Smooth muscle cell (in vitro differentiated cells): ENCODE measurements at regions not wholly inside any gene's neighbourhood (a gene's known extent, or its start where the extent isn't known, plus 50 kb on each side); places are given as distances from the start of the nearest gene placed in this dataset.

Experiments
- DNase-seq: peaks from one replicate; lab custom pipeline; 2025; ENCODE audit not compliant: unreplicated experiment; lab: John Stamatoyannopoulos, UW
- H2AFZ ChIP-seq: fragments of 200-600 bp; sonication (generic); 2 replicates; pipeline ENCODE4 v1.6.0; 2016; ENCODE audit warnings: antibody characterized with exemption, low read depth, mild to moderate bottlenecking
- H3F3A ChIP-seq: fragments of 200-600 bp; sonication (generic); 2 replicates; pipeline ENCODE4 v1.6.0; 2017; ENCODE audit warnings: antibody characterized with exemption, low read depth
- H3K27ac ChIP-seq: fragments of 200-600 bp; sonication (generic); 2 replicates; pipeline ENCODE4 v1.5.1; 2016; ENCODE audit warnings: low read depth, mild to moderate bottlenecking
- H3K27me3 ChIP-seq: fragments of 200-600 bp; sonication (generic); 2 replicates; pipeline ENCODE4 v1.6.1; 2016; ENCODE audit warnings: low read depth, mild to moderate bottlenecking
- H3K36me3 ChIP-seq: fragments of 200-600 bp; sonication (generic); 2 replicates; pipeline ENCODE4 v1.5.1; 2016; ENCODE audit warnings: low read depth
- H3K4me1 ChIP-seq: fragments of 200-600 bp; sonication (generic); 2 replicates; pipeline ENCODE4 v1.5.1; 2016; ENCODE audit warnings: low read depth
- H3K4me2 ChIP-seq: fragments of 200-600 bp; sonication (generic); 2 replicates; pipeline ENCODE4 v1.6.0; 2016; ENCODE audit warnings: mild to moderate bottlenecking
- H3K4me3 ChIP-seq: fragments of 200-600 bp; sonication (generic); 2 replicates; pipeline ENCODE4 v1.5.1; 2016; ENCODE audit warnings: mild to moderate bottlenecking
- H3K79me2 ChIP-seq: fragments of 200-600 bp; sonication (generic); 2 replicates; pipeline ENCODE4 v1.6.0; 2016; ENCODE audit warnings: low read depth, mild to moderate bottlenecking
- H3K9ac ChIP-seq: fragments of 200-600 bp; sonication (generic); 2 replicates; pipeline ENCODE4 v1.6.0; 2016; ENCODE audit warnings: low read depth
- H3K9me3 ChIP-seq: fragments of 200-600 bp; sonication (generic); replicated peaks from 2 replicates; pipeline ENCODE4 v1.5.1; 2016; ENCODE audit warnings: low read depth
- H4K20me1 ChIP-seq: fragments of 200-600 bp; sonication (generic); 2 replicates; pipeline ENCODE4 v1.6.0; 2016; ENCODE audit warnings: low read depth
- CTCF ChIP-seq: fragments of 200-600 bp; sonication (generic); IDR thresholded peaks from 2 replicates; pipeline ENCODE4 v1.5.1; 2017; ENCODE audit warnings: borderline replicate concordance, mild to moderate bottlenecking, antibody characterized with exemption; ENCODE audit not compliant: insufficient read depth, poor library complexity, severe bottlenecking
- WGBS: methylation state at CpG from one replicate; pipeline ENCODE4 v1.1.7; 2016; ENCODE audit warnings: low lambda C conversion rate; 5-methylcytosine and 5-hydroxymethylcytosine counted together

GRCh38 chr2:128442053-128442751, 123.5 kb upstream of the HS6ST1 start:
- Histone ChIP-seq H3K4me1 (peaks cover 8% of the 10 kb centered on the region), H3K27ac (no peak overlapping the region), H3K4me3 (no peak overlapping the region), H3F3A (no peaks in the 10 kb centered on the region), H2AFZ (peak overlapping the region; percentile 52), H3K27me3 (no peaks in the 10 kb centered on the region), H3K9ac (no peak overlapping the region), H3K79me2 (no peaks in the 10 kb centered on the region), H3K9me3 (no peaks in the 10 kb centered on the region), H3K36me3 (no peaks in the 10 kb centered on the region), H3K4me2 (peak overlapping the region; percentile 43), H4K20me1 (no peaks in the 10 kb centered on the region)
- 54% methylated on average over 8 of the region's 8 CpGs for WGBS
- TF ChIP-seq CTCF, result no peak
- no peak for DNase-seq

- Histone ChIP-seq H3F3A (no peaks in the 10 kb centered on the region), H3K4me1 (peaks cover 8% of the 10 kb centered on the region), H3K27me3 (no peaks in the 10 kb centered on the region), H2AFZ (peak overlapping the region; percentile 52), H3K9ac (no peak overlapping the region), H3K4me2 (peak overlapping the region; percentile 43), H4K20me1 (no peaks in the 10 kb centered on the region), H3K9me3 (no peaks in the 10 kb centered on the region), H3K79me2 (no peaks in the 10 kb centered on the region), H3K36me3 (no peaks in the 10 kb centered on the region), H3K4me3 (no peak overlapping the region), H3K27ac (no peak overlapping the region)
- 44% methylated on average over 10 of the region's 10 CpGs for WGBS
- no peak for TF ChIP-seq CTCF
- no peak for DNase-seq
These were observed 124.2 kb upstream of the HS6ST1 start for GRCh38 chr2:128442891-128443302.

- TF ChIP-seq CTCF, result no peak
- H3K9ac ChIP-seq, result no peak overlapping the region
- 93% methylated on average over 7 of the region's 7 CpGs for WGBS
These were observed 125.6 kb upstream of the HS6ST1 start for GRCh38 chr2:128444121-128444771.

More at GRCh38 chr2:128444121-128444771, 125.6 kb upstream of the HS6ST1 start:
- no peak overlapping the region for H3K27ac ChIP-seq
- H3K79me2 ChIP-seq, result no peaks in the 10 kb centered on the region
- H4K20me1 ChIP-seq, result no peaks in the 10 kb centered on the region
- no peaks in the 10 kb centered on the region for H3F3A ChIP-seq
- no peaks in the 10 kb centered on the region for H3K36me3 ChIP-seq
- no peak overlapping the region for H2AFZ ChIP-seq
- no peaks in the 10 kb centered on the region for H3K27me3 ChIP-seq
- no peak overlapping the region for H3K4me3 ChIP-seq
- H3K4me2 ChIP-seq, result no peak overlapping the region
- no peak for DNase-seq
- peaks cover 8% of the 10 kb centered on the region for H3K4me1 ChIP-seq
- no peaks in the 10 kb centered on the region for H3K9me3 ChIP-seq
